ENCODE measurements at regions not wholly inside any gene's neighbourhood (a gene's known extent, or its start where the extent isn't known, plus 50 kb on each side); places are given as distances from the start of the nearest gene placed in this dataset.
A peak's percentile ranks its signal among the peaks of the same experiment; 100 is the strongest.

GRCh38 chr6:153621491-153621890 lies 417.5 kb upstream of the OPRM1 start:
- DNase-seq = no peak

DNA sequence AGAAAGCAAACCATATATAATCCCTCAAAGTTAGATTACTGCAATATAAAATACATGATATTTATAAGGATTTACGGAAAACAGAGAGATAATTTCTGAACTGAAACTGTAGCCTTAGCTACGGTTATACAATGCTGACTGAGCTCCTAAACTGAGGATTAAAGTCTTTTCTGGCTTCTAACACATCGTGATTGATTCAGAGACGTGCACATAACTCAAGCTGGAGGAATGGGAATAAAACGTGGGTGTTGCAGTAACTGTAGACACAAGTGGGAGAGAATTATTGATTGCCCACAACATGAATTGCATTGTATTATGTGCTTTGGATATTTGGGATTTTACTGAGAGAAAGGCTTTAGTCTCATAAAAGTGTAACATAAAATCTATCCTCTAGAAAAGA lies 418.0 kb upstream of the OPRM1 start:
- no peak for DNase-seq

DNA sequence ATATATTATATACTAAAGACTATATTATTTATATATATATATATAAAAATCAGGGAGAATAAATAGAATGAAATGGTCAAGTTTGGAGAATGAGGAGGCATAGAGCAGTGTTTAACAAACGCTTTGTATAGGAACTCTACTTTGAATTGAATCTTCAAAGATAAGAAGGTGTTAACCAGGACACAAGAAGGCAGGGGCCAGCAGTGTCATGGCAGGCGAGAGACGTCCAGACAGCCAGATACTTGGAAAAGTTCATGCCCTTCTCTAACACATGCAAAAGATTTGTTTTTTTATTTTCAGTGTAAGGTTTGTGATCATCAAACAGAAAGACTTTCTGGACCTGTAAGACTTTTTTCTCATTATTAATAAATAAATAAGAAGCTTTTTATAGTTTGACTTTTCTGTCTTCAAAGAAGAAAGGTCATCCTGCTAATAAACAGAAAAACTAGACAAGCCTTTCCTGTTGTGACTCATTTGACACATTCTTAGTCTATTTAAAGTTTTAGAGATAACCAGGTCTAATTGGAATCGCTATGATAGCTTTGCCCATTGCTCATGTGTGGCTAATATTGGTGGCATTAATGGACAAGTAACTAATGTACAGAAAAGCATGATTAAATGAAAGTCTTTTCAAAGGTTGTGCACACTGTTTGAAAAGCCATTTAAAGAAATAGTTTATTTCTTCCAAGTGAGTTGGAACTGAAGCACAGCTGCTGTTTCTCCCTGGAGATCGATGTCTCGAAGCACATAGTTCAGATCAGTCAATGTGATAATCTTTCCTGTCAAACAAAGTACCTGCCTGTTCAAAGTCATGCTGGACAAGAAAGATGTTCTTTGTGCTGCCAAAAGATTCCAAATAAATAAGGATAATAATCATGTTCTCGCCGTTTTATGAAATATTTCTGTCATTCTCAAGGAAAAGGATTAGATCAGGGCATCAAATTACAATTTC lies 420.4 kb upstream of the OPRM1 start:
- DNase-seq = no peak

- no peak for DNase-seq
Measured at GRCh38 chr6:153616506-153616905, 422.5 kb upstream of the OPRM1 start.

GRCh38 chr6:153613719-153614455 lies 425.2 kb upstream of the OPRM1 start:
- DNase-seq = no peak

DNA sequence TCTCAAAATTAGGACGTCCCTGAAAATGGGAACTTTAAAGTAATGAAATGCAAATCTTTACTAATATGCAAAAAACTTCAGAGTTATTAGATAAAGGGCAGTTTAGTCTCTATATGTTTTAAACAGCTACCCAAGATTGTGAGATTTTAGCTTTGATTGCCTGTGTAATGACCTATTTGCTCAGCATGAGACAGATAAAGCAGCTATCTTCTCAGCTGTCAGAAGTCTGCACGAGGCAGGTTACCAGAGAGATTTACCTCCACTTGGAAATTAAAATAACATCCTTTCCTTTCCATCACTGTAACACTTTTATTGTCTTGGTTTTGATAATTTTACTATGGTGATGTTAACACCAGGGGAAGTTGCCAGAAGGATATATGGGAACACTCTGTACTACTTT lies 436.6 kb upstream of the OPRM1 start:
- DNase-seq = no peak

GRCh38 chr6:153599901-153600300 lies 439.1 kb upstream of the OPRM1 start:
- no peak for DNase-seq

DNA sequence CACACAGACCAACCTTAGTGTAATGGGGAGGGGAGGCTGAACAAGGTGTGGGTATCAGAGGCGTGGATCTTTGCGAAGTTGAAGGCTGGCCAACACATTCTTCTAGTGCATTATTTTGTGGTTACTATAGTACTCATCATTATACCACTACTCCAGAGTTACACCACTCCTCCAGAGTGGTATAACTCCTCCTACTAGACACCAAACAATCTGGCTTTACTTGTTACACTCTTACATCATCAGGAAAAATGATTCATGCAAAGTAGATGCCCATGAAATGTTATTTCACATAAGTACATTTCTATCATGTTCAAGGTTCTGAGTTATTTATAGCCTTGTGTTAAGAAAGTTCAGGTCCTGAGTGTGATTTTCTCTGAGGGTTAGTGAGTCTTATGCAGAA lies 443.1 kb upstream of the OPRM1 start:
- DNase-seq = no peak

- no peak for DNase-seq
Measured at GRCh38 chr6:153594871-153595270, 444.2 kb upstream of the OPRM1 start.

GRCh38 chr6:153591159-153591558 lies 447.9 kb upstream of the OPRM1 start:
- peak; percentile 0 for DNase-seq

GRCh38 chr6:153590411-153590810 lies 448.6 kb upstream of the OPRM1 start:
- DNase-seq = no peak

DNA sequence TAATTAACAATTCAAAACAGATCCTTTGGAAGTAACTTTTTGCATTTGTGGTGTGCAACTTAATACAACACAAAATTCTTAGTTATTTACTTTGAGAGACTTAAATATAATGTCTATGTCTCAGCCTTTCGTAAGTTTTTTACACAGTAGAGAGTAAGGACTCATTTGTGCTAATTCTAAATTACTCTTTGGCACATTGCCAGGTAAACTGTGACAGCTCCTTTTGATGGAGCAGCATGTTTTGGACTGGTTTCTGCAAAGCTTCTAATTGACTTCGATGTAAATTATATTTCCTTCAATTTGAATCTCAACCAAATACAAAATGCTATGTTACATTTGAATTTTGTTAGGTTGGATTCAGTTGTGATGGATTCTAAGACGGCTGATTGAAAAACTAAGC lies 450.7 kb upstream of the OPRM1 start:
- DNase-seq = no peak

GRCh38 chr6:153583685-153584084 lies 452.6 kb upstream of the RGS17 start:
- no peak for DNase-seq

- DNase-seq = no peak
Measured at GRCh38 chr6:153580776-153581175, 449.7 kb upstream of the RGS17 start.

DNA sequence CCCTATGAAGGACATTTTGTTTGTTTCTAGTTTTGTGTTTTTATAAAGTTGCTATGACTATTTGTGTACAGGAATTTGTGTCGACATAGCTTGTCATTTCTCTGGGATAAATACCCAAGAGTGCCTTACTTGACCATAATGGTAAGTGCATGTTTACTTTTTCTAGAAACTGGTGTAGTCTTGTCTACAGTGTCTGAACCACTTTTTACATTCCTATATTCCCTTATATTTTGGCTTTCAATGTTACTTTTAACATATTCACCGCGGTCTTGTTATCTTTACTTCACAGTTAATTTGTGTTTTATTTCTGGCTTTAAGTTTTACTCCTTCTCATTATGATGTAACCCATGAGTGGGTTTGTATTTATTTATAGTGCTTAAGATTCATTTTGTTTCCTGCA lies 444.4 kb upstream of the RGS17 start:
- DNase-seq = no peak

- DNase-seq = no peak
Measured at GRCh38 chr6:153574231-153574630, 443.1 kb upstream of the RGS17 start.

GRCh38 chr6:153572371-153572770 lies 441.3 kb upstream of the RGS17 start:
- DNase-seq = no peak

- no peak for DNase-seq
Measured at GRCh38 chr6:153568628-153569027, 437.5 kb upstream of the RGS17 start.

- DNase-seq = no peak
Measured at GRCh38 chr6:153564803-153565202, 433.7 kb upstream of the RGS17 start.

DNA sequence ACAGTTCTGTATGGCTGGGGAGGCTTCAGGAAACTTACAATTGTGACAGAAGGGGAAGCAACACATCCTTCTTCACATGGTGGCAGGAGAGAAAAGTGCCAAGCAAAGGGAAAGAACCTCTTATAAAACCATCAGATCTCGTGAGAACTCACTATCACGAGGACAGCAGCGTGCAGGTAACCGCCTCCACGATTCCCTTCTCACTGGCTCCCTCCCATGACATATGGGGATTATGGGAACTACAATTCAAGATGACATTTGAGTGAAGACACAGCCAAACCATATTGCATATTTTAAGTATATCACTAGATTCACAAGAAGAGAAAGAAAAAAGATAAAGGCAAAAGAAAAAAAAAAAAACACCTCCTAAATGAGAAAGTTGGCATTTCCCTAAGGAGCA lies 431.9 kb upstream of the RGS17 start:
- no peak for DNase-seq

DNA sequence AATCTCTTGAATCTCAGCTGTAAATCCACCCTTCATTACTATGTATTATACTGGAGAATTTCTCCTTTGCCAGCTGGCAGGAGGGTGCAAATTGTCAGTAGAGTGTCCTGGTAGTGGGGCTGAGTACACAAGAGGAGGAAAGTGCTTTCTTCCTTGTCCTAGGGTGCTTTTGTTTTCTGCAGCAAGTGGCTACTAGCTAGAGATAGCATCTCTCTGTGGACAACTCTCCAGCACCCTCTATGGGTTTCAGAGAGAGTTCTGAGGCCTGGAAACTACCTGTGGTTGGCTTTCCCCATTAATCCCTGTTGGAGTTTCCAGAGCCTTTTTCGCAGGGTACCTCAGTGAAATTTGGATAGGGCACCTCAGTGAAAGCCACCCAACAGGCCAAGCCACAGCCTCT lies 422.5 kb upstream of the RGS17 start:
- DNase-seq = no peak

DNA sequence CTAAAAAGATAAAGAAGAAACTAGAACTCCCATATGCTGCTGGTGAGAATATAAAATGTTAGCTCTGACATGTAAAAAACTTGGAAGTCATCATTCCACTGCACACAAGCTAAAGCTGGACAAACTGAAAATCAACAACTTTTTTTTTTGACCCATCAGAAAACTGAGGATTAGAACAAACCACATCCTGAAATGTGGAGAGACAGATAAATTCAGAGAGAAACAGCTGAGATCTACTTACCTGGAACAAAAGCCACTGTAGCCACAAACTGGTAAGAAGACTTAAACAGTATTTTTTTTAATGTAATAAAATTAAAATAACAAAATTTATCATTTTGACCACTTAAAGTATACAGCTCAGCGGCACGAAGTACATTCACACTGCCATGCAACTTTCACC lies 408.5 kb upstream of the RGS17 start:
- DNase-seq = no peak

GRCh38 chr6:153538491-153538890 lies 407.4 kb upstream of the RGS17 start:
- DNase-seq = no peak

DNA sequence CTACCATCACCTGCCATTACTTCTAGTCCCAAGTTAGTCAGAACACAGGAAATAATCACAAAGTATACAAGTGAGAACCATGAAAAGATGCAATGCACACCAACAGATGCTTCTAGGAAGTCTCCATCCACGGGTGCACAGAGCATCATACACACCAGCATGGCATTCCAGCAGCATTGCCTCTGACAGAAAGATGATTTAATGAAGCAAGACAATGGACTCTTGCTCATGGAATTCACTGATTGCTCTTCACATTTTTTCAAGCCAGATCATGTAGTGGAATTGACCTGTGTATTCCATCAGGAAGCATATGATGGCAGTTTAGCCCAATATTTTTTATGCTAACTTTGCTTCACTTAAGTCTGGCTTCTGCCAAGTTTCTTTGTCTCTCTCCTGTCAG lies 406.3 kb upstream of the RGS17 start:
- DNase-seq = no peak

All from activated CD4-positive, alpha-beta T cell treated with anti-CD3 and anti-CD28 coated beads, Interleukin-2, amount 50 U/mL, for 16 hours (primary cell).